Hepatocyte (in vitro differentiated cells): ENCODE measurements at regions not wholly inside any gene's neighbourhood (a gene's known extent, or its start where the extent isn't known, plus 50 kb on each side); places are given as distances from the start of the nearest gene placed in this dataset.

ENCODE experiments used
- CTCF ChIP-seq: fragments of 200-600 bp; sonication (generic); IDR thresholded peaks from 2 replicates; pipeline ENCODE4 v1.5.1; 2016; ENCODE audit warnings: antibody characterized with exemption, mild to moderate bottlenecking; ENCODE audit not compliant: poor library complexity
- EZH2 ChIP-seq: fragments of 200-600 bp; sonication (generic); IDR thresholded peaks from 2 replicates; pipeline ENCODE4 v1.6.1; 2016; ENCODE audit warnings: antibody characterized with exemption, mild to moderate bottlenecking, borderline replicate concordance

- no peak for TF ChIP-seq CTCF
- no peak for TF ChIP-seq EZH2
Measured at GRCh38 chr7:65295409-65295808, 78.2 kb upstream of the ZNF92 start.
